Vagina (tissue), 2 donors: ENCODE measurements at regions not wholly inside any gene's neighbourhood (a gene's known extent, or its start where the extent isn't known, plus 50 kb on each side); places are given as distances from the start of the nearest gene placed in this dataset.

ENCODE experiments used
- DNase-seq, 2 donors: peaks; one replicate each; pipeline ENCODE4 v3.0.0-alpha.2; 2017; ENCODE audit errors: extremely low spot score in 2 of 2
- H3K27ac ChIP-seq: fragments of 200-600 bp; sonication (generic); one replicate; pipeline ENCODE4 v1.5.1; 2019
- H3K27me3 ChIP-seq: fragments of 200-600 bp; sonication (generic); one replicate; pipeline ENCODE4 v1.5.1; 2019
- H3K36me3 ChIP-seq, 2 donors: fragments of 200-600 bp; sonication (generic); one replicate each; pipeline ENCODE4 v1.5.1; 2017 to 2019
- H3K4me1 ChIP-seq: fragments of 200-600 bp; sonication (generic); one replicate; pipeline ENCODE4 v1.5.1; 2019
- H3K4me3 ChIP-seq, 2 donors: fragments of 200-600 bp; sonication (generic); 1 replicate in 1 of 2; 2 replicates in 1 of 2; pipeline ENCODE4 v1.5.1; 2016 to 2019
- H3K9me3 ChIP-seq: fragments of 200-600 bp; sonication (generic); one replicate; pipeline ENCODE4 v1.5.1; 2019
- CTCF ChIP-seq, 3 experiments: fragments of 450-650 bp in 2 of 3; fragments of 200-600 bp in 1 of 3; sonication (generic) in 1 of 3; IDR thresholded peaks; one replicate each; pipeline ENCODE4 v1.5.1; 2017 to 2019; ENCODE audit warnings: antibody characterized with exemption in 3 of 3, mild to moderate bottlenecking in 2 of 3, moderate library complexity in 2 of 3
- POLR2A ChIP-seq, 2 donors: fragments of 450-650 bp; IDR thresholded peaks; one replicate each; pipeline ENCODE4 v1.6.1; 2017; ENCODE audit warnings: antibody characterized with exemption in 2 of 2, mild to moderate bottlenecking in 2 of 2, moderate library complexity in 2 of 2
- POLR2AphosphoS5 ChIP-seq, 2 donors: sonication (generic); formaldehyde crosslinking; IDR thresholded peaks; one replicate each; pipeline ENCODE4 v1.9.0; 2017; ENCODE audit warnings: antibody characterized with exemption in 2 of 2, mild to moderate bottlenecking in 2 of 2, low read depth in 1 of 2; ENCODE audit not compliant: insufficient read depth in 1 of 2
- intact Hi-C: fragments of 100-400 bp; cut with DNase I; formaldehyde crosslinking; loops from one replicate; pipeline ENCODE4 v1.15.1; 2023

GRCh38 chr16:13643412-13643811, 276.5 kb upstream of the ERCC4 start:
- intact Hi-C loops: no loop called here
- peaks cover 3% of the 10 kb centered on the region for H3K4me1 ChIP-seq
- no peaks in the 10 kb centered on the region for H3K27me3 ChIP-seq
- no peaks in the 10 kb centered on the region for H3K9me3 ChIP-seq
- TF ChIP-seq POLR2A (IDR thresholded peaks at IDR 0.05): no peak
- no peak for TF ChIP-seq CTCF (IDR thresholded peaks at IDR 0.05)
- TF ChIP-seq POLR2AphosphoS5 (IDR thresholded peaks at IDR 0.05; ENCODE audit: insufficient read depth in 1 of 2, low read depth in 1 of 2): no peak
- no peaks in the 10 kb centered on the region for H3K36me3 ChIP-seq
- DNase-seq: no peak
- H3K27ac ChIP-seq: no peak overlapping the region
- H3K4me3 ChIP-seq: no peak overlapping the region

- H3K9me3 ChIP-seq: no peaks in the 10 kb centered on the region
- H3K27me3 ChIP-seq: no peaks in the 10 kb centered on the region
- TF ChIP-seq CTCF (IDR thresholded peaks at IDR 0.05) (no peak), POLR2AphosphoS5 (IDR thresholded peaks at IDR 0.05; ENCODE audit: insufficient read depth in 1 of 2, low read depth in 1 of 2) (no peak), POLR2A (IDR thresholded peaks at IDR 0.05) (no peak)
- DNase-seq: no peak
- H3K27ac ChIP-seq: no peak overlapping the region
- no peaks in the 10 kb centered on the region for H3K36me3 ChIP-seq
- no peak overlapping the region for H3K4me3 ChIP-seq
- peaks cover 3% of the 10 kb centered on the region for H3K4me1 ChIP-seq
- intact Hi-C loops: no loop called here
Measured at GRCh38 chr16:13645601-13646245, 274.2 kb upstream of the ERCC4 start.

- Histone ChIP-seq H3K9me3 (no peaks in the 10 kb centered on the region), H3K36me3 (no peaks in the 10 kb centered on the region)
Measured at GRCh38 chr16:13660807-13661206, 259.1 kb upstream of the ERCC4 start.

GRCh38 chr16:13665876-13666275, 254.1 kb upstream of the ERCC4 start:
- Histone ChIP-seq H3K27me3 (no peaks in the 10 kb centered on the region), H3K4me3 (no peak overlapping the region), H3K4me1 (no peaks in the 10 kb centered on the region), H3K36me3 (no peaks in the 10 kb centered on the region), H3K27ac (no peak overlapping the region), H3K9me3 (no peaks in the 10 kb centered on the region)
- intact Hi-C loops: no loop called here
- DNase-seq: no peak
- no peak for TF ChIP-seq POLR2A (IDR thresholded peaks at IDR 0.05)
- TF ChIP-seq POLR2AphosphoS5 (IDR thresholded peaks at IDR 0.05; ENCODE audit: insufficient read depth in 1 of 2, low read depth in 1 of 2): no peak
- TF ChIP-seq CTCF (IDR thresholded peaks at IDR 0.05): no peak

More at GRCh38 chr16:13660807-13661206, 259.1 kb upstream of the ERCC4 start:
- H3K4me3 ChIP-seq: no peak overlapping the region
- DNase-seq: no peak
- no peak overlapping the region for H3K27ac ChIP-seq
- no peaks in the 10 kb centered on the region for H3K27me3 ChIP-seq
- intact Hi-C loops: no loop called here
- no peak for TF ChIP-seq POLR2AphosphoS5 (IDR thresholded peaks at IDR 0.05; ENCODE audit: insufficient read depth in 1 of 2, low read depth in 1 of 2)
- no peak for TF ChIP-seq CTCF (IDR thresholded peaks at IDR 0.05)
- TF ChIP-seq POLR2A (IDR thresholded peaks at IDR 0.05): no peak
- H3K4me1 ChIP-seq: no peaks in the 10 kb centered on the region

GRCh38 chr16:13672196-13672595, 247.8 kb upstream of the ERCC4 start:
- Histone ChIP-seq H3K27ac (no peak overlapping the region), H3K27me3 (no peaks in the 10 kb centered on the region), H3K4me1 (no peaks in the 10 kb centered on the region), H3K9me3 (no peaks in the 10 kb centered on the region), H3K36me3 (no peaks in the 10 kb centered on the region), H3K4me3 (no peak overlapping the region)
- intact Hi-C loops: no loop called here
- no peak for DNase-seq
- no peak for TF ChIP-seq POLR2AphosphoS5 (IDR thresholded peaks at IDR 0.05; ENCODE audit: insufficient read depth in 1 of 2, low read depth in 1 of 2)
- TF ChIP-seq POLR2A (IDR thresholded peaks at IDR 0.05): no peak
- TF ChIP-seq CTCF (IDR thresholded peaks at IDR 0.05): no peak
